ENCODE measurements at regions not wholly inside any gene's neighbourhood (a gene's known extent, or its start where the extent isn't known, plus 50 kb on each side); places are given as distances from the start of the nearest gene placed in this dataset.

- DNase-seq, result no peak
These were observed 58.7 kb upstream of the TGM3 start for GRCh38 chr20:2237059-2237458.

GRCh38 chr20:2238601-2239000 is 57.2 kb upstream of the TGM3 start:
- no peak for DNase-seq

- DNase-seq, result no peak
These were observed 55.0 kb upstream of the TGM3 start for GRCh38 chr20:2240835-2241234.

- no peak for DNase-seq
These were observed 53.1 kb upstream of the TGM3 start for GRCh38 chr20:2242678-2243077.

- no peak for DNase-seq
These were observed 51.3 kb upstream of the TGM3 start for GRCh38 chr20:2244523-2244922.

GRCh38 chr20:2244993-2245392 is 50.8 kb upstream of the TGM3 start:
- DNase-seq, result no peak

GRCh38 chr20:2245637-2246036 is 50.2 kb upstream of the TGM3 start:
- no peak for DNase-seq

Measured in stimulated activated CD4-positive, alpha-beta T cell treated with anti-CD3 and anti-CD28 coated beads, Interleukin-1b, Interleukin-23, amount 100 ng/mL, for 48 hours (primary cell).